ENCODE measurements at regions not wholly inside any gene's neighbourhood (a gene's known extent, or its start where the extent isn't known, plus 50 kb on each side); places are given as distances from the start of the nearest gene placed in this dataset.

GRCh38 chr3:166498446-166498845 is 661.2 kb upstream of the BCHE start:
- ATAC-seq, result no peak
- Histone ChIP-seq H3K4me1 (replicated peaks in 1 of 2; ENCODE audit: control insufficient read depth in 2 of 2, insufficient read depth in 2 of 2, low read length in 2 of 2) (no peaks in the 10 kb centered on the region), H2AFZ (ENCODE audit: low read depth, low read length) (no peak overlapping the region), H3K9ac (ENCODE audit: insufficient read depth in 1 of 2, low read depth in 2 of 2, low read length in 2 of 2) (no peak overlapping the region), H3K4me3 (no peak overlapping the region), H3K79me2 (ENCODE audit: control insufficient read depth, insufficient read depth, low read length) (no peaks in the 10 kb centered on the region), H3K4me2 (ENCODE audit: insufficient read depth, low read length) (no peak overlapping the region), H4K20me1 (replicated peaks; ENCODE audit: control insufficient read depth, insufficient read depth, low read length) (no peaks in the 10 kb centered on the region), H3K27me3 (ENCODE audit: control insufficient read depth in 2 of 2, insufficient read depth in 2 of 2, low read length in 2 of 2) (no peaks in the 10 kb centered on the region), H3K27ac (ENCODE audit: extremely low read depth, low read depth, low read length) (no peak overlapping the region), H3K9me3 (replicated peaks; ENCODE audit: control insufficient read depth, insufficient read depth, low read depth, low read length) (no peaks in the 10 kb centered on the region), H3K9me1 (ENCODE audit: control insufficient read depth, insufficient read depth, low read length) (no peaks in the 10 kb centered on the region), H3K36me3 (ENCODE audit: control insufficient read depth, insufficient read depth, low read length) (no peaks in the 10 kb centered on the region)
- WGBS (ENCODE audit: insufficient coverage, low coverage, missing lambda C conversion rate), result 0% methylated on average over 3 of the region's 3 CpGs
- POLR2A ChIA-PET, result no interaction called here
- no TSS peak for BruUV-seq (replicated peaks)
- intact Hi-C loops (cut with micrococcal nuclease), result no loop called here
- CTCF ChIA-PET (ENCODE audit: low intra/inter-chr PET ratio), result no interaction called here
- in situ Hi-C loops (cut with MboI), result no loop called here
- no peak for DNase-seq (ENCODE audit: extremely low read depth in 1 of 4, low spot score in 3 of 4)
- no peak for TF ChIP-seq SNRNP70 (optimal IDR thresholded peaks at IDR 0.05; ENCODE audit: low read depth, low read length)
- FAIRE-seq, result no peak

- Histone ChIP-seq H3K79me2 (ENCODE audit: control insufficient read depth, insufficient read depth, low read length) (no peaks in the 10 kb centered on the region), H3K4me2 (ENCODE audit: insufficient read depth, low read length) (no peak overlapping the region), H3K4me1 (replicated peaks in 1 of 2; ENCODE audit: control insufficient read depth in 2 of 2, insufficient read depth in 2 of 2, low read length in 2 of 2) (no peaks in the 10 kb centered on the region), H3K4me3 (no peak overlapping the region), H3K27me3 (ENCODE audit: control insufficient read depth in 2 of 2, insufficient read depth in 2 of 2, low read length in 2 of 2) (no peaks in the 10 kb centered on the region), H3K9me1 (ENCODE audit: control insufficient read depth, insufficient read depth, low read length) (no peaks in the 10 kb centered on the region), H3K27ac (ENCODE audit: extremely low read depth, low read depth, low read length) (no peak overlapping the region), H4K20me1 (replicated peaks; ENCODE audit: control insufficient read depth, insufficient read depth, low read length) (no peaks in the 10 kb centered on the region), H3K9me3 (replicated peaks; ENCODE audit: control insufficient read depth, insufficient read depth, low read depth, low read length) (no peaks in the 10 kb centered on the region), H3K9ac (ENCODE audit: insufficient read depth in 1 of 2, low read depth in 2 of 2, low read length in 2 of 2) (no peak overlapping the region), H3K36me3 (ENCODE audit: control insufficient read depth, insufficient read depth, low read length) (no peaks in the 10 kb centered on the region), H2AFZ (ENCODE audit: low read depth, low read length) (no peak overlapping the region)
- CTCF ChIA-PET (ENCODE audit: low intra/inter-chr PET ratio), result no interaction called here
- WGBS (ENCODE audit: insufficient coverage, low coverage, missing lambda C conversion rate), result 13% methylated on average over 10 of the region's 10 CpGs
- no TSS peak for BruUV-seq (replicated peaks)
- TF ChIP-seq ZNF780A (CRISPR knock-in tag; IDR thresholded peaks at IDR 0.05), result no peak
- in situ Hi-C loops (cut with MboI), result no loop called here
- POLR2A ChIA-PET, result no interaction called here
- ATAC-seq (no peak), FAIRE-seq (no peak), DNase-seq (ENCODE audit: extremely low read depth in 1 of 4, low spot score in 3 of 4) (no peak)
- intact Hi-C loops (cut with micrococcal nuclease), result no loop called here
These were observed 652.6 kb upstream of the BCHE start for GRCh38 chr3:166489826-166490225.

All from K562 (cell line).